Natural killer cell (primary cell): ENCODE measurements at regions not wholly inside any gene's neighbourhood (a gene's known extent, or its start where the extent isn't known, plus 50 kb on each side); places are given as distances from the start of the nearest gene placed in this dataset.

Source experiments
- ATAC-seq, 3 donors: fragments of 150-1000 bp in 2 of 3; fragments of 200-7000 bp in 1 of 3; cut with Tn5 transposase; 1 replicate in 1 of 3; 2 replicates in 2 of 3; pipeline ENCODE4 v1.10.0; 2021; ENCODE audit warnings: mild to moderate bottlenecking in 2 of 3, moderate library complexity in 2 of 3
- DNase-seq, 2 donors: peaks; one replicate each; pipeline versions ENCODE4 v3.0.0 to v3.0.0-alpha.2; 2013 to 2021; ENCODE audit warnings: mixed read lengths in 1 of 2
- H3K27ac ChIP-seq: one replicate; pipeline ENCODE4 v1.5.1; 2013; ENCODE audit warnings: mild to moderate bottlenecking, low read length
- H3K27me3 ChIP-seq: one replicate; pipeline ENCODE4 v1.6.1; 2013; ENCODE audit warnings: low read length; ENCODE audit not compliant: control insufficient read depth, insufficient read depth
- H3K36me3 ChIP-seq: one replicate; pipeline ENCODE4 v1.6.1; 2013; ENCODE audit warnings: low read length; ENCODE audit not compliant: control insufficient read depth, insufficient read depth
- H3K4me1 ChIP-seq: one replicate; pipeline ENCODE4 v1.6.1; 2013; ENCODE audit warnings: low read length; ENCODE audit not compliant: control insufficient read depth, insufficient read depth
- H3K4me3 ChIP-seq: one replicate; pipeline ENCODE4 v1.5.1; 2013; ENCODE audit warnings: low read length
- H3K9me3 ChIP-seq: one replicate; pipeline ENCODE4 v1.6.1; 2013; ENCODE audit warnings: low read length; ENCODE audit not compliant: control insufficient read depth, insufficient read depth
- H3K27ac Mint-ChIP-seq, 2 donors: one replicate each; pipeline ENCODE4 v1.8.0; 2022; ENCODE audit warnings: mild to moderate bottlenecking in 2 of 2, mixed read lengths in 2 of 2, moderate library complexity in 1 of 2
- H3K27me3 Mint-ChIP-seq, 2 donors: one replicate each; pipeline ENCODE4 v1.8.0; 2022; ENCODE audit warnings: low read depth in 2 of 2, mixed read lengths in 2 of 2
- H3K36me3 Mint-ChIP-seq: one replicate; pipeline ENCODE4 v1.8.0; 2022; ENCODE audit warnings: mixed read lengths
- H3K4me1 Mint-ChIP-seq, 2 donors: one replicate each; pipeline ENCODE4 v1.8.0; 2022; ENCODE audit warnings: mixed read lengths in 2 of 2
- H3K4me3 Mint-ChIP-seq: one replicate; pipeline ENCODE4 v1.8.0; 2022; ENCODE audit warnings: mild to moderate bottlenecking, moderate library complexity, mixed read lengths
- H3K9me3 Mint-ChIP-seq, 2 donors: one replicate each; pipeline ENCODE4 v1.8.0; 2022; ENCODE audit warnings: mixed read lengths in 2 of 2
- CTCF ChIP-seq: fragments of 200-600 bp; IDR thresholded peaks from one replicate; pipeline ENCODE4 v1.8.0; 2022; ENCODE audit warnings: antibody characterized with exemption
- WGBS: methylation state at CpG from one replicate; pipeline ENCODE4 v1.1.7; 2013; ENCODE audit warnings: missing lambda C conversion rate; ENCODE audit not compliant: insufficient coverage; 5-methylcytosine and 5-hydroxymethylcytosine counted together
- intact Hi-C: fragments of 100-400 bp; cut with micrococcal nuclease; formaldehyde crosslinking; loops from one replicate; pipeline ENCODE4 v1.14.2; 2022

- intact Hi-C loops, result no loop called here
- no peak overlapping the region for H3K4me3 Mint-ChIP-seq
- H3K27me3 Mint-ChIP-seq, result peaks cover 11 to 45% of the 10 kb centered on the region in 2 donors
- no peaks in the 10 kb centered on the region for H3K36me3 Mint-ChIP-seq
- Histone ChIP-seq H3K27me3 (no peaks in the 10 kb centered on the region), H3K27ac (no peak overlapping the region), H3K4me1 (no peaks in the 10 kb centered on the region), H3K9me3 (no peaks in the 10 kb centered on the region), H3K36me3 (no peaks in the 10 kb centered on the region), H3K4me3 (no peak overlapping the region)
- H3K4me1 Mint-ChIP-seq, result no peaks in the 10 kb centered on the region
- DNase-seq (peak in 1 of 2 donors; percentile 3), ATAC-seq (peak; percentile 21 to 34 (median 27))
- 39% methylated on average over 2 of the region's 2 CpGs for WGBS
- TF ChIP-seq CTCF, result no peak
- H3K9me3 Mint-ChIP-seq, result no peaks in the 10 kb centered on the region
- no peak overlapping the region for H3K27ac Mint-ChIP-seq
These were observed 155.5 kb upstream of the ACVR2A start for GRCh38 chr2:147689220-147689909.

- H3K27me3 ChIP-seq, result no peaks in the 10 kb centered on the region
- no peaks in the 10 kb centered on the region for H3K4me1 ChIP-seq
- no peak for DNase-seq
- intact Hi-C loops, result no loop called here
- ATAC-seq, result no peak
- WGBS, result 83% methylated on average over 1 of the region's 1 CpG
- Mint-ChIP-seq H3K4me1 (no peaks in the 10 kb centered on the region), H3K4me3 (no peak overlapping the region), H3K36me3 (no peaks in the 10 kb centered on the region), H3K27ac (no peak overlapping the region), H3K9me3 (no peaks in the 10 kb centered on the region), H3K27me3 (peaks cover 11 to 48% of the 10 kb centered on the region in 2 donors)
- no peak overlapping the region for H3K27ac ChIP-seq
- H3K9me3 ChIP-seq, result no peaks in the 10 kb centered on the region
- TF ChIP-seq CTCF, result no peak
- no peaks in the 10 kb centered on the region for H3K36me3 ChIP-seq
- no peak overlapping the region for H3K4me3 ChIP-seq
These were observed 156.6 kb upstream of the ACVR2A start for GRCh38 chr2:147688242-147688641.

- Mint-ChIP-seq H3K36me3 (no peaks in the 10 kb centered on the region), H3K4me1 (no peaks in the 10 kb centered on the region), H3K4me3 (no peak overlapping the region), H3K27me3 (peaks cover 7 to 38% of the 10 kb centered on the region in 2 donors), H3K9me3 (no peaks in the 10 kb centered on the region), H3K27ac (no peak overlapping the region)
- Histone ChIP-seq H3K4me1 (no peaks in the 10 kb centered on the region), H3K9me3 (no peaks in the 10 kb centered on the region), H3K36me3 (no peaks in the 10 kb centered on the region), H3K27me3 (no peaks in the 10 kb centered on the region), H3K27ac (no peak overlapping the region), H3K4me3 (no peak overlapping the region)
- ATAC-seq, result no peak
- TF ChIP-seq CTCF, result no peak
- 92% methylated on average over 21 of the region's 21 CpGs for WGBS
- no peak for DNase-seq
- intact Hi-C loops, result no loop called here
These were observed 158.5 kb upstream of the ACVR2A start for GRCh38 chr2:147686365-147686764.

- Histone ChIP-seq H3K36me3 (no peaks in the 10 kb centered on the region), H3K4me3 (no peak overlapping the region), H3K27ac (no peak overlapping the region), H3K4me1 (no peaks in the 10 kb centered on the region), H3K27me3 (no peaks in the 10 kb centered on the region), H3K9me3 (no peaks in the 10 kb centered on the region)
- TF ChIP-seq CTCF, result no peak
- Mint-ChIP-seq H3K4me1 (no peaks in the 10 kb centered on the region), H3K9me3 (no peaks in the 10 kb centered on the region), H3K27ac (no peak overlapping the region), H3K4me3 (no peak overlapping the region), H3K27me3 (peaks cover 7 to 28% of the 10 kb centered on the region in 2 donors), H3K36me3 (no peaks in the 10 kb centered on the region)
- WGBS, result 85% methylated on average over 4 of the region's 4 CpGs
- ATAC-seq, result no peak
- intact Hi-C loops, result no loop called here
- DNase-seq, result no peak
These were observed 159.9 kb upstream of the ACVR2A start for GRCh38 chr2:147684903-147685302.
